GM21367 (cell line): ENCODE measurements at regions not wholly inside any gene's neighbourhood (a gene's known extent, or its start where the extent isn't known, plus 50 kb on each side); places are given as distances from the start of the nearest gene placed in this dataset.
"Not testable (repeated sequence)": the region's sequence is repeated elsewhere in the genome, so short reads cannot be mapped to it uniquely, and the experiment has no call there.

Source experiments
- ATAC-seq: cut with Tn5 transposase; IDR thresholded peaks from one replicate; pipeline ENCODE4 v1.9.1; 2021; ENCODE audit not compliant: unreplicated experiment

GRCh38 chr6:97885325-97885724, 602.3 kb upstream of the MMS22L start:
- no peak for ATAC-seq

DNA sequence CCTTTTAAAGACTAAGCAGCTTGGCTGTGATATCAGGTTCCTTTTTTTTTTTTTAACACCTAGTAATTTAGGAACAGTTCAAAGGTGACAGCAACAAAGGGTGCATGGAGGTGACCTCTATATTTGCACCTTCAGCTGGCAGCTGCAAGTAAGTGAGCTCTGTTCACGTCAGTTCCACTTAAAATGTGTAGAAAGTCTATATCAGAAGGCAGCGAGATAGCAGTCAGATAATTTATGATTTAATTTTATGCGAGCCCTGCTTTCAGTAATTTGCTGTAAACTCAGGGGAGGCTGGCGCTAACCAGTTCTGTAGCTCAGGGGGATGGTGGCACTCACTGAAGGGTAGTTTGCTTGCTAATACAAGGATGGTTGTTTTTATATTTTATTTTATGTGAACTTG, 602.8 kb upstream of the MMS22L start:
- no peak for ATAC-seq

DNA sequence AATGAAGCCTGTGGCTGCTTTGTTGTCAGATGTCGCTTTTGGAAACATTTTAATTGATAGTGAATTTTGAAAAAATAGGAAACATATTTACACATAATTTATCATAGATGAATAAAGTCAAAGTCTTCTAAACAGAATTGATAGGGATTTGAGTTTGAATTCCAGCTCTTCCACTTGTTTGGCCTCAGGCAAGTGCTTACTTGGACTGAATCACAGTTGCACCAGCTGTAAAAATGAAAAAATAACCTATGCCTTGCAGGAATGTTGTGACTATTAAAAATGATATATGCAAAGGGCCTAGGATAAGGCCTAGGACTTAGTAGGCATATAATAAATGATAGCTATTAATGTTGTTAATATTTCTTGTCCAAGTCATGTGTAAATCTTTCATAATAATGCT, 618.5 kb upstream of the MMS22L start:
- no peak for ATAC-seq

GRCh38 chr6:97909380-97909779, 626.4 kb upstream of the MMS22L start:
- no peak for ATAC-seq

DNA sequence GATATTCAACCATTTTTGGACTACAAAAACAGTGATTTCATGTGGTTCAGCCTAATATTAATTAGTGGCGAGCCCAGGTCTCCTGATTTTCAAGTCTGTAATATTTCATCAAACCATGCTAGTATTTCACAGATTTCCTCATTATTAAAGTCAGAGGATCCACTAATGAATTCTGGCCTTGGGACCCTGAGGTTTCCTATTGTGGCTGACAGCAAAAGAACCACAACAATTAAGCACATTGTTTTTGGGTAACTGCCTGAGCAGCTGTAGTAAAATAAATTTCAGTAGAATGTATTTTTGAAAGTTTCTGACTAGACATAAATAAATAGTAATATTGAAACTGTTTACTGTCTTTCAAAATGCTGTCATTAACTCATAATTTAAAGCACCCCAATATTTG, 630.7 kb upstream of the MMS22L start:
- no peak for ATAC-seq

- ATAC-seq, result no peak
Measured at GRCh38 chr6:97914912-97915311, 631.9 kb upstream of the MMS22L start.

DNA sequence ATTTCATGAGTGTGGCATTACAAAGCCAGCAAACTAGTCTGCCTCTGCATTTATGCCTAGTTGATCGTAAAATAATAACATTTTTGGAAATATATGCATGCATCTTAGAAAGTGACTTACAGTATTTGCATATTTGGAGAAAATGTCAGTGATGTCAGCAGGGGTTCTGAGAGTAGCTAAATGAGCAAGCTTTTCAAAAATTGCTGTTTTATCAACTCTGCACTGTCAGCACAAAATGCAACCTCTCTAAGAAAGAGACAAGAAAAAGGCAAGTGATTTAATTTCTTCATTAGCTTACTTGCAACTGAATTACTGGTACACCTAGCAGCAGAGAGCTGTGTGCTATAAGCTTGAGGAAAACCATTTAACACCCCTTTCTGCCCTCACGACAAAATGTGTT, 632.5 kb upstream of the MMS22L start:
- no peak for ATAC-seq

DNA sequence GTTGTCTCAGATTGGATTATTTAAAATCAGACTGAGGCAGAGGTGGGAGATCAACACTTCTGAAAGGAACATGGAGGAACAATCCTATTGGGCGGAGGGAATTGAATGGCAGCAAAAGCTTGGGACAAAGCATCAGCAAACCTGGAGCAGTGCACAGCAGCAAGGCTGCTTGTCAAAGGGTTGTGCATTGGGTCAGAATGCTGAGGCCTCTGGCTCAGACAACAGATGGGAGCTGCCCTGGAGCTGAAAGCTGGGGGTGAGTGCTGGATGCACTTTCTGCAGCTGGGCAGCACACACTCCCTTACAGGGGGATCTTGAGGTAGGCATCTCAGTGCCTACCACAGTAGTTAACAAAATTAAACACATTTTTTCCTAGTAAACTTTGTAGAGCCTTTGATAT, 634.4 kb upstream of the MMS22L start:
- no peak for ATAC-seq

DNA sequence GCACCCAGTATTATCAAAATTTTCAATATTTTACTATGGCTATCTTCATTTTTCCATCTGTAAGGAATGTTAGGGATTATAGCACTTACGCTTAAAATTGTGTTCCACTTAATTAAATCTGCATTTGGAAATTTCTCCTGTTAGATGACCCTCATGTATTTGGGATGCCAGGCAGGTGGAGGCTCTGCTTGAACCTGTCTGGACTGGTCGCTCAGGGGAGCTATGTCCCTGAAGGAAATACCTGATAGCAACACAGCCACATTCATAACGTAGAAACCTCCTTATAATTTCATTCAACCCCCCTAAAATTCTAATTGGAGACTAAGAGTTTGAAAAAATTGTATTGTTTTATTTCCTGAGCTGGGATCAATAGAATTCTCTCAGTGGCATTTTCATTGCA, 636.0 kb upstream of the MMS22L start:
- ATAC-seq, result no peak

DNA sequence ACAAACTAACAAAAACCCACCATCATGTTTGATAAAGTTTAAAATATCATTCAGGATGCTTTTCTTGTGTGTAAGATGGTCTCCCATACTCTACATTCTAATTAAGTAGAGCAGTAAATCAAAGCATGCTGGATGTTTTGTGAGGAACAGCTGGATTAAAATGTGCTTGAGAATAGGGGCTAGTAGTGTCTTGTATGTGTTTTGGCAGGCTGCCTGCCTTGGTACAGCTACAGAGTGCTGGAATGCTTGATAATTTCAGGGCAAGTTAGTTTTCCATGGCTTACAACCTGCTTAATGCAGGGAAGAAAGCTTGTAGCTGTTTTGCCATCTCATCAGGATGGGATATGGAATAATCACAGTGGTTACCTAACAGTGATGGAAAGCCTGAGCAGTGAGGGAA, 636.6 kb upstream of the MMS22L start:
- no peak for ATAC-seq

DNA sequence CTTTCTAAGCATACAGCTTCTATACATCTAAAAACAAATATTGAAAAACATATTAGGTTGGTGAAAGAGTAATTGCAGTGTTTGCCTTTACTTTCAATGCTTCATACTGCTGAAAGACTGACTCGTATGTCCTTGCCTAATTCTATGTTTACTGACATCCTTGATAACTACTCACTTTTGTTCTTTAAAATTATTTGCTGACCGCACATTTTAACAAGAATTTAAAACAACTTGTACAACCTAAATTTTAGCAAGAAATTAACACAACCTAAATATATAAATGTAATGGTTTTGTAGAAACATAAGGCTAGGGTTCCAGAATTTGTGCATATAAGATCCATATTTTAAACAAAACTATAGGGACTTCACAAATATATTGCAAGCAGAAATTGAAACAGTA, 640.2 kb upstream of the MMS22L start:
- no peak for ATAC-seq

DNA sequence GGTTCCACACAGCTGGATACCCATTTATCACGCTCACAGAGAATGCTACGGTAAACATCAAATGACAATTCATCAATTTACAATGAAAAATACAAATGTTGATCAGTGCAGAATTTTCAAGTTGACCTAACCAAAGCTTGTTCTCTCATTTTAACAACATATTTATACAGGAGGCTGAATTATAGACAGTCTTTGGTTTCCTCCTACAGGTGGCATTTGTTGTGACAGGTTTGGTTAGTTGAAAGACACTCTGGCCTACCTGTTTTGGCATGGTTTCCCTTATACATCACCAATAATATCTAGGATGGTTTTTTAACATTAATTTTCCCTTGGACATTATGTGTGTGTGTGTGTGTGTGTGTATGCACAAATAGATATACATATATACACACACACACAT, 642.5 kb upstream of the MMS22L start:
- ATAC-seq, result no peak

GRCh38 chr6:97939440-97940168, 656.6 kb upstream of the MMS22L start:
- ATAC-seq, result no peak

DNA sequence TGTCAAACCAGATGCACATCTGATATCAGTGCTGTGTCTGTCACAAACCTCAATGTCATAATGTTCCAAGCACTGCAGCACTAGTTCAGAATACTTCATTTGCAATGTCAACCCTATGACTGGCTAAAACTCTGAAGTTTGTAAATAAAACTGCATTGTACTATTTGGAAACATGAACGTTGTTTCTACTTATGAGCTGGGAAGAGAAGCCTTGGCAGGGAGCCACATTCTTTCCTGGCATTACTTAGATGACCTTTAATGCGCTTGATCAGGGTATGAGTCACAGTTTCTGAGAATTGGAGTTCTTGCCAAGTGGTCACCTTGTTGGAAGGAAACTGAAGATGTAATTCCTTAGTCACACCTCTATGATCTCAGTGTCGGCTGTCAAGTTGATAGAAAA, 664.8 kb upstream of the MMS22L start:
- no peak for ATAC-seq

- ATAC-seq, result no peak
Measured at GRCh38 chr6:97958134-97958533, 675.1 kb upstream of the MMS22L start.

- ATAC-seq, result no peak
Measured at GRCh38 chr6:97963193-97963592, 680.2 kb upstream of the MMS22L start.

- no peak for ATAC-seq
Measured at GRCh38 chr6:97969065-97969464, 686.0 kb upstream of the MMS22L start.

- ATAC-seq, result no peak
Measured at GRCh38 chr6:97977084-97977483, 694.1 kb upstream of the MMS22L start.

GRCh38 chr6:97978855-97979271, 695.8 kb upstream of the MMS22L start:
- no peak for ATAC-seq

DNA sequence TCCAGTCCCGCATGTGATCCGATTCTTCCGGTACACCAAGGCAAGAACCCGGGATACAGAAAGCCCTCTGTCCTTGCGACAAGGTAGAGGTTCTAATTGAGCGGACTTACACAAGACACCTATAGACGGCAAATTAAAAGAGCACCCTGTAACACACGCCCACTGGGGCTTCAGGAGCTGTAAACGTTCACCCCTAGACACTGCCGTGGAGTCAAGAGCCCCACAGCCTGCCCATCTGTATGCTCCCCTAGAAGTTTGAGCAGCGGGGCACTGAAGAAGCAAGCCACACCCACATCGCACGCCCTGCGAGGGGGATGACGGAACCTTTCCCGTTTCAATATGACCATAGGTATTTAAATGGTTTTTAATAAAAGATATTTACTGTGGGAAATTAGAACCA, 696.3 kb upstream of the MMS22L start:
- ATAC-seq, result not testable (repeated sequence)

GRCh38 chr6:97989451-97989850, 706.4 kb upstream of the MMS22L start:
- no peak for ATAC-seq

GRCh38 chr6:97995158-97995557, 712.1 kb upstream of the MMS22L start:
- no peak for ATAC-seq

GRCh38 chr6:98002678-98003077, 719.7 kb upstream of the MMS22L start:
- ATAC-seq, result no peak
